GM21367 (cell line): ENCODE measurements at regions not wholly inside any gene's neighbourhood (a gene's known extent, or its start where the extent isn't known, plus 50 kb on each side); places are given as distances from the start of the nearest gene placed in this dataset.

Experiments
- ATAC-seq: cut with Tn5 transposase; IDR thresholded peaks from one replicate; pipeline ENCODE4 v1.9.1; 2021; ENCODE audit not compliant: unreplicated experiment

- ATAC-seq, result no peak
These were observed 492.8 kb upstream of the MDFIC2 start for GRCh38 chr3:70805061-70805889.

GRCh38 chr3:70803891-70804290 is 491.5 kb upstream of the MDFIC2 start:
- no peak for ATAC-seq

DNA sequence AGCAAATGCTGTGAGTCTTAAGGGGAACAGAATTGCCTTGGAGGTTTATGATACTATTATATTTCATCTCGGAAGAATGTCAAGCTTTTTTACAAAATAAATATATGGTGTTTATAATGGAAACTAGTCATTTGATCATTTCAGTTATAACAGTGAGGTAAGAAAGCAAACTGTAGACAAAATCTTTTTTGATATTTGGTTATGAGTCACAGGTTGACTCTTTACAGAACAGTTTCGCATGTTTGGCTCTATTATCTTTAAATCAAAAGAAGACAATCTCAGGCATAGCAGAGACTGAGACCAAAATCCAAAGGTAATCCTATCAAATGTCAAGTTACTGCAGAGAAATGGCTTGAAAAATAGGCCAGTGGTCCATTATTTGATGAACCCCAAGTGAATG is 490.9 kb upstream of the MDFIC2 start:
- ATAC-seq, result no peak

DNA sequence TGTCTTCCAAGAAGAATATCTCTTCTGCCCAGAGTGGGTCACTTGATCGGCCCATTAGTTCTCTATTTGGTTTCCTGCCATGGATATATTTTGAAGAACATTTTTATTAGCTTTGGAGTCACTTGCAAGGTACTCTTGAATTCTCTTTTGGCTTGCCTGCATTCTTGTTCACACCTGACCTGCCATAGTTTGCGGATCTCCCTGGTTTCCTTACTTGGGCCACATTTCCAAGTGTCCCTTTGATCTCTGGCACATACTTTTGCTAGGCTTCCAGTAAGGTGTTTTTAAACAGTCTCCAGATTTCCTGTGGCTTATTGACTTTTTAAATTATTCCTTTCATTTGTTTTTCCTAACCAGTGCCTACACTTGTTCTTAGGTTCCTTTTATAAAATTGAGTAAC is 488.5 kb upstream of the MDFIC2 start:
- ATAC-seq, result no peak

DNA sequence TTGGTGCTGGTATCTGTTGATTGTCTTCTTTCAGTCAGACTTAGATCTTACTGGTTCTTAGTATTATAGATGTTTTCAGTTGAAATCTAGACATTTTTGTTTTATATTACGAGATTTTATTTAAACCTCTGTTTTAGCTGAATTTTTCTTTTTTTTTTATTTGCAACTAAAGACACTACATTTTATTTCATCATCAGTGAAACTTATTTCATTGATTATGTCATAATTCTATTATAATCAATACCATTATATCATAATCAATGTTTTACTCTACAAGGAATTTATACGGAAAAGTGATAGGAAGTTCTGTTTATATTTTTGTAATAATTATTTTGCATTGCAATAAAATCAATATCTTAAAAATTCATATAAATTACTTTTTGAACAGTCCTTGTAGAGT is 477.4 kb upstream of the MDFIC2 start:
- ATAC-seq, result no peak

DNA sequence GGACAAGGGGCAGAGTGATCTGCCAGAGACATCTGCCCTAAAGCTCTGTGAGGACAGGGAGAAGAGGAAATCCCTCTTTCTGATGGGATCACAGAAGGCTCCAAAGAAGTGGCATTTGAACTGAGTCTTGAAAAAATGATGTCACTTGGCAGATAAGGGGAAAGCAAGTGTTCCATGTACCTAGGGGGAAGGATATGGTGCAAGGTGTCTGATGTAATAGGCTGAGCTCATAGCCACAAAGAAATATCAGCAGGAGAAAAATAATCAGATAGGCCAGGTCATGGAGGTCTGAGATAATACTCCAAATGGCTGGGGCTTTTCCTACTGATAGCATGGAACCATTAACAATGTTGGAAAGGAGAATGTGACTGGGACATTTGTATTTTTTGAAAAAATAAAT is 468.4 kb upstream of the MDFIC2 start:
- no peak for ATAC-seq

- no peak for ATAC-seq
These were observed 466.9 kb upstream of the MDFIC2 start for GRCh38 chr3:70779296-70779695.

DNA sequence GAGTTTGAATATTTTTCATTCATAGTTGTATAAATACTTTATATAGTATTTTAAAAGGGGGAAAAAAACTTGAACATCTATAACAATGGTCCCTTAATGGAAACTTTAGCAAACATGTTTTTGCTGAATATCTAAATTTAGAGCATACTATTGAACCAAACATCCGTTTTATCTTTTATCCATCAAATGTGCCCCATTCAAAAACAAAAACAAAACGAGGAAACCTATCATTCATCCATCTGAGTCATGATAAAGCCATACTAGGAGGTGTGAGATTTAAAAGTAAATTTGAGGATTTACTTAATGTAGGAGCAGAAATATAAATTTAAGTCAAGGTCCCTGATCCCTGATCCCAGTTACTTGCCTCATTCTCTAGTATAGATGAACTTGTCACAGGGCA is 463.6 kb upstream of the MDFIC2 start:
- no peak for ATAC-seq

GRCh38 chr3:70775257-70775656 is 462.8 kb upstream of the MDFIC2 start:
- no peak for ATAC-seq

- ATAC-seq, result no peak
These were observed 462.2 kb upstream of the MDFIC2 start for GRCh38 chr3:70774641-70775040.

- ATAC-seq, result no peak
These were observed 459.1 kb upstream of the MDFIC2 start for GRCh38 chr3:70771426-70772147.

DNA sequence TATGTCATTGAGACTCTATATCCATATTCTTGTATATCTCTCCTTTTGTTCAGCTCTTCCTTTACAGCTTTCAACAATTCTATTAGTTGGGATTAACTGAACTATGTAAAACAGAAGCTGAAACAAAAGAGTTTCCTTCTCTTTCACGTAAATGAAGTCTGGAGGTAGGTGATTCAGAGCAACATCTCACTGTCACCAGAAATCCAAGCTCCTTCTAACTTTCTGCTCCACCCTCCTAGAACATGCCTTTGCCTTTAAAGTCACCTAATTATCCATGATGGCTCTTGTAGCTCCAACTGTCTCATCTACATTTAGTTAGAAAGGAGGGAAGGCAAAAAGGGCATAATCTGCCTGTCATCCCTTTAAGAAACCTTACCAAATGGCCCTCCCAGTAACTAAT is 458.2 kb upstream of the MDFIC2 start:
- no peak for ATAC-seq

GRCh38 chr3:70766301-70766700 is 453.9 kb upstream of the MDFIC2 start:
- no peak for ATAC-seq

GRCh38 chr3:70763894-70764293 is 451.5 kb upstream of the MDFIC2 start:
- no peak for ATAC-seq

DNA sequence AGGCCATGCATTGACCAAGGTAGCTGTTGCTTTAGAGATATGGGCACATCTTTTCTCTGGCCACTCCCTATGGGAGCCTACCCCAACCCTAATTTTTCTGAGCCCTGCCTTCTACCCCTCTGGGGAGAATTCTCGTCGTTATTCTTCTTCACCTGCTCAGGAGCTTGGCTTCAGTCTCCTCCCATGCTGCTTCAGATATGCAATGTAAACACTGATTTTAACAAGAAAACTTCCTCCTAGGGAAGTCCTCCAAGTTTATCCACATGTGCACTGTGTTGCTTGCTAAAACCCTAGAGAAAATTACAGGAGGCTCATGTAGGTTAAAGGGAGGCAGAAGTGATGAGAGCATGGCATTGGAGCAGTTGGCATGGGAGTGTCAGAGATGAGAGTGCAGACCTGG is 445.2 kb upstream of the MDFIC2 start:
- no peak for ATAC-seq

DNA sequence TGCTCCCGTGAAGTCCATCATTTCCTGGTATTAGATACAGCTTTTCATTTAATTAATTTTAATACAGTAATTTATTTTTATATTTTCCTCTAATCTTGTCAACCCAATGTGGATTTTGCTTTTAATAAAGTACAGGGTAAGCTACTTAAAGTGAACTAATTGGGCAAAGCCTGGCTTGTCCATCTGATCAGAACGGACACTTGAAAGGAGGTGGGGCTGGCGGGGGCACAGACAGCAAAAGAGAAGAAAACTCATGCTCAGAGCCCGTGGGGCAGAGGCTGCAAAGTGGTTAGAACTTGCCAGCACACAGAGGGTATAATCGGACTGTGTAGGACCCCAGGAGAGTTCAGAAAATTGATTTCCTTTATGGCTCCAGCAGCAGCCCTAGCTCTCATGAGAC is 443.1 kb upstream of the MDFIC2 start:
- no peak for ATAC-seq

DNA sequence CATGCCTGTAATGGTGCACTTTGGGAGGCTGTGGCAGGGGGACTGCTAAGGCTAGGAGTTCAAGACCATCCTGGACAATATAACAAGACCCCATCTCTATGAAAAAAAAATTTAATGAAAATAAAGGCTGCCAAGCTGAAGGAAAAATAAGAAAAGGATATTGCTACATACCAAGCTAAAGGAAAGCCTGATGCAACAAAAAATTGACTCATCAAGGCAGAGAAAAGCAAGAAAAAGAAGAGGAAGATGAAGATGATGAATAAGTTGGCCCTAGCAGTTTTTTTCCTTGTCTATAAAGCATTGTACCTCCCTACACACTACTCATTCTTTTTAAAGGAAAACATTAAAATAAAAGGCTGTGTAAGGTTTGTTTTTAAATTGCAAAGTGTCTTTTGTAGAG is 441.9 kb upstream of the MDFIC2 start:
- no peak for ATAC-seq

DNA sequence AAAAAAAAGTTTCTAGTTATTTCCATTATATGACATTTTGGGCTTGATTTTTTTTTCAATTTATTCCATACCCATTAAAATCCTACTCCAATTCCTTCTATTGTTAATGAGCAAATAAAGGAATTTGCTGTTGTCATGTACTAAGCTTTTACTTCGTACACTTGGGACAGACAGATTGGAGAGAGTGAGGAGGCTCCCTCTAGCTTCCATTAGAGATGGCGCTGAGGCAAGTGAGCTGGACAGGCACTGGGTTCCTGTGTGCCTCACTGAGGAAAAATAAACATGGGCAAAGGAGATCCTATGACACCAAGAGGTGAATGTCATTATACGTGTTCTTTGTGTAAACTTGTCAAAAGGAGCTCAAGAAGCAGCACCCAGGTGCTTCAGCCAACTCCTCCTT is 441.1 kb upstream of the MDFIC2 start:
- ATAC-seq, result no peak

DNA sequence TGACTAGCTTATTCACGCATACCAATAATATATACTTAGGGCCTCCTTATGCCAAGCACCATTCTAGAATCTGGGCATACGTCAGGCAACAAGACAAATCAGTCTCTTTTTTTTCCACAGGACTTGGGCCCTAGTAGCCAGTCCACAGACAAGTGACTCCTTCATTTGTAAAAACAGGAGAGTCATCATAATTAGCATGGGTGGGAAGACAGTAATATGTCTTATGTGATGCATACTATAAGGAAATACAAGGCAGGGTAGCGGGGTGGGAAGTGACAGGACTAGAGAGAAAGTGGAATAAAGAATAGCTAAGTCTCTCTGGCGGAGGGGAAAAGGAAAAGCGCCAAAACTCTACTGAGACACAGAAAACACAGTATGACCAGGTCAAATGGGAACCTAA is 439.6 kb upstream of the MDFIC2 start:
- ATAC-seq, result no peak

DNA sequence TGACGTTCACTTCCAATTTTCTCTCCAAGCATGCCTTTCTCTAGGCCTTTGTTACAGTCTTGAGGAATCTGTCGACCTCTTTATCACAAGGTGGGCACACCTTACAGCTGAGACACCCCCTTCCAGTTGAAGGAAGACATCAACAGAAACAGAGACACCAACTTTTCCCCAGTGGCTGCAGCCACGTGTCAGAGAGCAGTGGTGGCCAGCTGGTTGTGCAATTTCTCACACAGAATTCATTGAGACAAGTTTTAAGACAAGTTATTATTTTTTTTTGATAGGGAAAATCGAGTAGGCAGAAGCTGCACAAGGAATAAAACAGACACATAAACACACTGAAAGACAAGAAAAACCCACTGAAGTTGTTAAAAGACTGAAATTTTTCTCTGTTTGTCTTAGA is 436.7 kb upstream of the MDFIC2 start:
- ATAC-seq, result no peak

- no peak for ATAC-seq
These were observed 436.2 kb upstream of the MDFIC2 start for GRCh38 chr3:70748593-70748992.

DNA sequence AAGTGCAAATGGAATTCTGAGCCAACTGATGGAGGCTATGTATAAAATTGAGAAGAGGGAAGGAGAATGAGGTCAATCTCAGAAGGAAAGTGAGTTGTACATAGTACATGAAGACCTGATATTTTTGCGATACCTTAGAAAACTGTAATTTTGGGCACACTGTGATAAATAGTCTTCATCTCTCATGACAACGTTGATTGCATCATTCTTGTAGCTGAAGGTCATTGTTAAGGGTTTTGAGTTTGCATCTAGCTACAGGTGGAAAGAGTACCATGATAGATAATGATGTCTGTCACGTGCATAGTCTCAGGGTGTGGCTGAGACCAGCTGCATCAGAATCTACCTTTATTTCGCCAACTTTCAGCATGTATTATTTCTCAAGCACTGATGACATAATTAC is 435.4 kb upstream of the MDFIC2 start:
- ATAC-seq, result no peak

- no peak for ATAC-seq
These were observed 432.1 kb upstream of the MDFIC2 start for GRCh38 chr3:70744536-70744935.
